GM21390 (cell line): ENCODE measurements at regions not wholly inside any gene's neighbourhood (a gene's known extent, or its start where the extent isn't known, plus 50 kb on each side); places are given as distances from the start of the nearest gene placed in this dataset.

ENCODE experiments used
- ATAC-seq: cut with Tn5 transposase; IDR thresholded peaks from one replicate; pipeline ENCODE4 v1.9.1; 2021; ENCODE audit not compliant: unreplicated experiment

- ATAC-seq: no peak
Observed at GRCh38 chr2:14220101-14220500, 412.4 kb upstream of the LRATD1 start.

- no peak for ATAC-seq
Observed at GRCh38 chr2:14221466-14221865, 411.1 kb upstream of the LRATD1 start.

- no peak for ATAC-seq
Observed at GRCh38 chr2:14223576-14223975, 408.9 kb upstream of the LRATD1 start.

GRCh38 chr2:14231391-14231898 is 401.1 kb upstream of the LRATD1 start:
- ATAC-seq: no peak

- no peak for ATAC-seq
Observed at GRCh38 chr2:14232217-14232616, 400.3 kb upstream of the LRATD1 start.

GRCh38 chr2:14234911-14235310 is 397.6 kb upstream of the LRATD1 start:
- ATAC-seq: no peak

GRCh38 chr2:14235667-14236066 is 396.9 kb upstream of the LRATD1 start:
- no peak for ATAC-seq

GRCh38 chr2:14237902-14238301 is 394.6 kb upstream of the LRATD1 start:
- no peak for ATAC-seq

GRCh38 chr2:14239605-14240004 is 392.9 kb upstream of the LRATD1 start:
- no peak for ATAC-seq

GRCh38 chr2:14240868-14241267 is 391.6 kb upstream of the LRATD1 start:
- no peak for ATAC-seq

- ATAC-seq: no peak
Observed at GRCh38 chr2:14245901-14246300, 386.6 kb upstream of the LRATD1 start.

GRCh38 chr2:14255135-14255820 is 377.2 kb upstream of the LRATD1 start:
- ATAC-seq: no peak

GRCh38 chr2:14256890-14257289 is 375.6 kb upstream of the LRATD1 start:
- ATAC-seq: no peak

- ATAC-seq: no peak
Observed at GRCh38 chr2:14257801-14258507, 374.6 kb upstream of the LRATD1 start.

- no peak for ATAC-seq
Observed at GRCh38 chr2:14261771-14262170, 370.7 kb upstream of the LRATD1 start.

- no peak for ATAC-seq
Observed at GRCh38 chr2:14263053-14263452, 369.5 kb upstream of the LRATD1 start.

GRCh38 chr2:14270036-14270582 is 362.4 kb upstream of the LRATD1 start:
- no peak for ATAC-seq

- no peak for ATAC-seq
Observed at GRCh38 chr2:14272396-14273075, 360.0 kb upstream of the LRATD1 start.

- ATAC-seq: no peak
Observed at GRCh38 chr2:14273650-14274049, 358.9 kb upstream of the LRATD1 start.

- no peak for ATAC-seq
Observed at GRCh38 chr2:14284244-14284643, 348.3 kb upstream of the LRATD1 start.

GRCh38 chr2:14285812-14286211 is 346.7 kb upstream of the LRATD1 start:
- no peak for ATAC-seq

GRCh38 chr2:14288016-14288415 is 344.5 kb upstream of the LRATD1 start:
- ATAC-seq: no peak
